ENCODE measurements at regions not wholly inside any gene's neighbourhood (a gene's known extent, or its start where the extent isn't known, plus 50 kb on each side); places are given as distances from the start of the nearest gene placed in this dataset.
"Not testable (repeated sequence)": the region's sequence is repeated elsewhere in the genome, so short reads cannot be mapped to it uniquely, and the experiment has no call there.

GRCh38 chr13:44790289-44790688 is 199.0 kb downstream of the NUFIP1 start:
- no peaks in the 10 kb centered on the region for H3K9me3 Mint-ChIP-seq
- no peaks in the 10 kb centered on the region for H3K36me3 Mint-ChIP-seq (ENCODE audit: low read depth)
- no peaks in the 10 kb centered on the region for H3K4me1 Mint-ChIP-seq (ENCODE audit: low read depth)
- no peaks in the 10 kb centered on the region for H3K27me3 Mint-ChIP-seq
- no peak overlapping the region for H3K4me3 Mint-ChIP-seq
- H3K27ac Mint-ChIP-seq: no peak overlapping the region

DNA sequence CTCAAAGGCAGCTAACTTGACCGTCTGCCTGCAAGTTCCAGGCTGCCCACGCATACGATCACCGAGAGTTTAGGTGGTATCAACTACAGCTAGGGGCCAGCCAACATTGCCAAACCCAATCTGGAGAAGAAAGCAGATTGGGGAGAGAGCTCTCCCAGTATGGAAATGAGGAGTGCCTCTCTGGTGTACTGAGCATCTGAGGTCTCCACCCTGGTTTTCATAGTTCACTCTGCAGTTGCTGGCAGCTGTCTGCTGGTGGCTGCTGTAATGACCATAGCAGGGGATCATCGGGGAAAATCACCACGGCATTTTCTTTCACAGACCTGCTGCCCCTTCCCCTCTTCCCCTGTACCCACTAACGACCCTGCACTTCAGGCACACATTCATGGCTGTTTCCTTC is 201.7 kb downstream of the NUFIP1 start:
- Mint-ChIP-seq H3K27ac (no peak overlapping the region), H3K4me1 (ENCODE audit: low read depth) (no peaks in the 10 kb centered on the region), H3K4me3 (no peak overlapping the region), H3K9me3 (no peaks in the 10 kb centered on the region), H3K36me3 (ENCODE audit: low read depth) (no peaks in the 10 kb centered on the region), H3K27me3 (peaks cover 4% of the 10 kb centered on the region)

DNA sequence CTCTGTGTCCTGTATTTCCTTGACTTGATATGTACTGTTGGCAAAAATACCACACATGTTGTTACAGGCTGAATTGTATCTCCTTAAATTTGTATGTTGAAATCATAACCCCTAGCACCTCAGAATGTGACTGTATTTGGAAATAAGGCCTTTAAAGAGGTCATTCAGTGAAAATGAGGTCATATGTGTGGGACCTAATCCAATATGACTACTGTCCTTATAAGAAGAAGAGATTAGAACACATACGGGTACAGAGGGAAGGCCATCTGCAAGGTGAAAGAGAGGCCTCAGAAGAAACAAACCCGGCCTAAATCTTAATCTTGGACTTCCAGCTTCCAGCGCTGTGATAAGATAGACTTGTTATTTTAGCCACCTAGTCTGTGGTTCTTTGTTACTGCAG is 202.5 kb downstream of the NUFIP1 start:
- no peak overlapping the region for H3K4me3 Mint-ChIP-seq
- H3K36me3 Mint-ChIP-seq (ENCODE audit: low read depth): no peaks in the 10 kb centered on the region
- no peaks in the 10 kb centered on the region for H3K9me3 Mint-ChIP-seq
- H3K27ac Mint-ChIP-seq: no peak overlapping the region
- H3K27me3 Mint-ChIP-seq: peaks cover 4% of the 10 kb centered on the region
- H3K4me1 Mint-ChIP-seq (ENCODE audit: low read depth): no peaks in the 10 kb centered on the region

DNA sequence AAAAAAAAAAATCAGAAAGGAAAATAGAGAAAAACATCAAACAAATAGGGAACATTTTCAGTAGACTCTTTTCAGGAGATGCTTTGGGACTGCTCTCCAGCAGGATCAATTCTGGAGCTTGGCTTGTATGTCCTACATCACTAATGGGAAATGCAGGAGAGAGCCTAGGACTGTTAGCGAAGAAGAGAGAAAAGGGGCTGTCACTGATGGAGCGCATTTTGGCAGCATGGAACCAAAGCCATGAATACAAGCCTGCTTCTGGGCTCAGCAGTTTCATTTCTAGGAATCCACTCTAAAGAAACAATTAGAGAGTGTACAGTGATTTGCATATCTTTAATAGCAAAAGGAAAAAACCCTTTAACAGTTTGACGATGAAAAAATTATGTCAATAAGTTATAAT is 203.9 kb downstream of the NUFIP1 start:
- no peak overlapping the region for H3K4me3 Mint-ChIP-seq
- H3K9me3 Mint-ChIP-seq: no peaks in the 10 kb centered on the region

DNA sequence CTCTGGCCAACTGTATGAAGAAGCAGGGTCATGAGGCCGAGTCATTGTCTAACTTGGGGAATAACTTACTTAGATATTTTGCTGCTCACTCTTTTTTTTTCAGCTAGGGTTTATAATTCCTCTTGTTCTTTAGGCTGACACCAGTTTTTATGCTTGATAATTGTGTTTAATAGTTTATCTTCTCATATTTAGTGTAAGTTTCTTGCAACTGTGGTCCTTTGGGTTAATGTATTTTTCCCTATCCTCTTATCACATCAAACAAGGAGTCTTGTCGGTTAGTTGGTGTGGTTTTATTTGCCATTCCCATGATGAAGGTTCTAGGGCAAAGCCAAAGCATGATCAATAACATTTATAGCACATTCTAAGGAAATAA is 204.6 kb downstream of the NUFIP1 start:
- no peaks in the 10 kb centered on the region for H3K4me1 Mint-ChIP-seq (ENCODE audit: low read depth)
- no peak overlapping the region for H3K27ac Mint-ChIP-seq
- peaks cover 8% of the 10 kb centered on the region for H3K27me3 Mint-ChIP-seq
- no peaks in the 10 kb centered on the region for H3K36me3 Mint-ChIP-seq (ENCODE audit: low read depth)
- no peaks in the 10 kb centered on the region for H3K9me3 Mint-ChIP-seq
- H3K4me3 Mint-ChIP-seq: no peak overlapping the region

More for the DNA sequence above, 203.9 kb downstream of the NUFIP1 start:
- no peaks in the 10 kb centered on the region for H3K4me1 Mint-ChIP-seq (ENCODE audit: low read depth)
- H3K36me3 Mint-ChIP-seq (ENCODE audit: low read depth): no peaks in the 10 kb centered on the region
- H3K27ac Mint-ChIP-seq: no peak overlapping the region
- H3K27me3 Mint-ChIP-seq: peaks cover 8% of the 10 kb centered on the region

DNA sequence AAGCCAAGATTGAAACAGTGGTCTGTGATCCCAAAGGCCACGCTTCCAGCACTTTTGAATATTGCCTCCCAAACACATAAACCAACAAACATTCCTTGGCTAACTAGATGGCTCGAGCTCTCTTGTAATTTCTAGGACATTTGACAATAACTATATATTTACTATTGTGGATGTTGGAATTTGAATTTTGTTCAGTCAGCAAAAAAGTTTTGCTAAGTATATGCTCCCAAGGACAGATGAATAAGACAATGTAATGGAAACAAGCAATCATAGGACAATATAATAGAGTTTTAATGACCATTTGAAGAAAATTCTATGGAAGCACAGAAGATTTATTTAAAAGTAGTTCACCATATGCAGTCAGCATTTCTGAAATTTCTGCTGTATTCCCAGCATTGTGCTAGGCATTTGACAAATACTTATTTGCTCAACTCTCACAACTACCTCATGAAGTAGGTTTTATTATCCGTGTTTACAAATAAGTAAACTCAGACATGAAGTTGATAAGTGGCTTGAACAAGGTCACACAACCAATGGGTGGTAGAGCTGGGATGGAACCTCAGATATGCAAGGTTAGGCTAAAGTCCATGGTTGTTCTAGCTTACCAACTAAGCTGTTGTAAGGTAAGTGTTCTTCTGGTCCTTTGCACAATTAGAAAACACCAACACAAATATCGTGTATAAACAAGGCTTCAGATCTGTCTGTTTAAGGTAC is 205.1 kb downstream of the NUFIP1 start:
- no peaks in the 10 kb centered on the region for H3K9me3 Mint-ChIP-seq
- H3K36me3 Mint-ChIP-seq (ENCODE audit: low read depth): no peaks in the 10 kb centered on the region
- peaks cover 8% of the 10 kb centered on the region for H3K27me3 Mint-ChIP-seq
- H3K4me1 Mint-ChIP-seq (ENCODE audit: low read depth): no peaks in the 10 kb centered on the region
- no peak overlapping the region for H3K4me3 Mint-ChIP-seq
- H3K27ac Mint-ChIP-seq: no peak overlapping the region

- no peaks in the 10 kb centered on the region for H3K36me3 Mint-ChIP-seq (ENCODE audit: low read depth)
- no peaks in the 10 kb centered on the region for H3K4me1 Mint-ChIP-seq (ENCODE audit: low read depth)
- H3K27ac Mint-ChIP-seq: no peak overlapping the region
- H3K27me3 Mint-ChIP-seq: peaks cover 8% of the 10 kb centered on the region
- H3K4me3 Mint-ChIP-seq: no peak overlapping the region
- no peaks in the 10 kb centered on the region for H3K9me3 Mint-ChIP-seq
Observed at GRCh38 chr13:44780591-44781280, 204.6 kb upstream of the TSC22D1 start.

- H3K27me3 Mint-ChIP-seq: peaks cover 11% of the 10 kb centered on the region
- no peak overlapping the region for H3K27ac Mint-ChIP-seq
- H3K4me1 Mint-ChIP-seq (ENCODE audit: low read depth): no peaks in the 10 kb centered on the region
- no peaks in the 10 kb centered on the region for H3K36me3 Mint-ChIP-seq (ENCODE audit: low read depth)
- H3K4me3 Mint-ChIP-seq: no peak overlapping the region
- H3K9me3 Mint-ChIP-seq: no peaks in the 10 kb centered on the region
Observed at GRCh38 chr13:44778761-44779484, 202.8 kb upstream of the TSC22D1 start.

GRCh38 chr13:44775290-44775689 is 199.2 kb upstream of the TSC22D1 start:
- not testable (repeated sequence) for H3K4me3 Mint-ChIP-seq; H3K36me3 Mint-ChIP-seq (ENCODE audit: low read depth); H3K4me1 Mint-ChIP-seq (ENCODE audit: low read depth); H3K27ac Mint-ChIP-seq; H3K9me3 Mint-ChIP-seq; H3K27me3 Mint-ChIP-seq

GRCh38 chr13:44770951-44771350 is 194.8 kb upstream of the TSC22D1 start:
- H3K4me3 Mint-ChIP-seq: no peak overlapping the region
- H3K4me1 Mint-ChIP-seq (ENCODE audit: low read depth): peaks cover 32% of the 10 kb centered on the region
- H3K27ac Mint-ChIP-seq: no peak overlapping the region
- H3K9me3 Mint-ChIP-seq: no peaks in the 10 kb centered on the region
- no peaks in the 10 kb centered on the region for H3K36me3 Mint-ChIP-seq (ENCODE audit: low read depth)
- peaks cover 3% of the 10 kb centered on the region for H3K27me3 Mint-ChIP-seq

DNA sequence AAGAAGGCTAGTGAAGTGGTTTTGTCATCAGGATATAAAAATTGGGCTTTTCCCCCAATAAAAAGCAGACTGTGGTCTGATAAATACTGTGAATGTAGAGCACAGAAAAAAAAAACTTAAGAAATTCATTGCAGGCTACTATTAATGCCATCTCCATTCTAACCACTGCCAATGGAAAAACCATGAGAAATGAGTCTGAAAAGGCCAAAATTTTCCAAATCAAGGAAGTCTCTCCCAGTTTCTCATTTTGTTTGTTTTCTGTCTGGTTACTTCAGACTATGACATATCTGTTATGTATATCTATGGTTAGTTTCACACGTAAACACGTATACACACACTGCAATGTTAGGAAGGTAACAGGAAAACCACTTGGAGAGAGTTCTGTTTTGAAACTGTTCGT is 193.6 kb upstream of the TSC22D1 start:
- no peaks in the 10 kb centered on the region for H3K36me3 Mint-ChIP-seq (ENCODE audit: low read depth)
- peaks cover 32% of the 10 kb centered on the region for H3K4me1 Mint-ChIP-seq (ENCODE audit: low read depth)
- peaks cover under 1% of the 10 kb centered on the region for H3K27me3 Mint-ChIP-seq
- H3K9me3 Mint-ChIP-seq: no peaks in the 10 kb centered on the region
- H3K4me3 Mint-ChIP-seq: peak overlapping the region; percentile 1
- peak overlapping the region; percentile 82 for H3K27ac Mint-ChIP-seq

DNA sequence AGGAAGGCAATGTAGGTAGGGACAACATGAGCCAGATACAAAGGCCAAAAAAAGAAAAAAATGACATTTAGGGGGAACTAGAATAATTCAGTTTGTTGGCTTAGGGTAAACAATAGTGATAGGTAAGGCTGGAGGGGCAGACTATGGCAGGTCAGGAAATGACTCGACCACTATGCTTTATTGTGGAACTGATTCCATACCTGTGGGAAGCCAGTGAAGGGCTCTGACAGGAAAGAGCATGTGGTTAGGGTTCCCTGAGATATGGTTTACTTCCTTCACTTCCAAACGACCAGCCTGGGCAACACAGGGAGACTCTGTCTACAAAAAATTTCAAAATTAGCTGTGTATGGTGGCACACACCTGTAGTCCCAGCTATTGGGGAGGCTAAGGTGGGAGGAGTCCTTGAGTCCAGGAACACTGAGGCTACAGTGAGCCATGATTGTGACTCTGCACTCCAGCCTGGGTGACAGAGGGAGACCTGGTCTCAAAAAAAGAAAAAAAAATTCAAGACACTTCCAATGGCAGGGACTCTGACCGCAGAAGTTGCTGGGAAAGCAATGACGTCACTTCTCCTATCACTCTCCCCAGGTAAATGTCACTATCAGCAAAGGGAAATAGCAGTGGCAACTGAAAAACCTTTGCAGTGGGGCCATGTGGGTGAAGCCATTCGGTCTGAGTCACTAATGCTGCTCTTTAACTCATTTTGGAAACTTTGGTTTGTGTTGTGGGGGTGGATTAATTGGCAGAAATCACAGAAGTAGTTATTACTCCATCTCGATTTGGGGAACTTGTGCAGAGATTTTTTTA is 192.8 kb upstream of the TSC22D1 start:
- H3K36me3 Mint-ChIP-seq (ENCODE audit: low read depth): no peaks in the 10 kb centered on the region
- peaks cover 35% of the 10 kb centered on the region for H3K4me1 Mint-ChIP-seq (ENCODE audit: low read depth)
- peaks cover 7% of the 10 kb centered on the region for H3K27me3 Mint-ChIP-seq
- no peaks in the 10 kb centered on the region for H3K9me3 Mint-ChIP-seq
- H3K4me3 Mint-ChIP-seq: peak overlapping the region; percentile 33
- H3K27ac Mint-ChIP-seq: peak overlapping the region; percentile 82

DNA sequence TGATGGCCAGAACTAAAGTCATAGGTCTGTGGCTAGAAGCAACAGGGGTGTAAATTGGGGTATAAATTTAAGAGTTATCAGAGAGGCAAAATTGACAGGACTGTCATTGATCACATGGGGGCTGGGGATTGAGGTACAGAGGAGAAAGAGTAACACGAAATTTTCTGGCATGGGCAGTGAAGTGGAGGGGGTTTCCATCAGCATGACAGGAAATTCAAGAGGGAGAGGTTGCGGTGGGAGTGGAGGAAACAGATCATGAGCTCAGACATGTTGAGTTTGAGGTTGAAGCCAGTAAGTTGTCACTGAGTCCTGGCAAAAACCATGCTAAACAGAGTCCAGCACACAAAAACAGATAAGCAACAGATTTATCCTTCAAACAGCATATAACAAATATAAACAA is 192.1 kb upstream of the TSC22D1 start:
- H3K4me3 Mint-ChIP-seq: peak overlapping the region; percentile 33
- peak overlapping the region; percentile 82 for H3K27ac Mint-ChIP-seq
- H3K9me3 Mint-ChIP-seq: no peaks in the 10 kb centered on the region
- peaks cover 9% of the 10 kb centered on the region for H3K27me3 Mint-ChIP-seq
- H3K4me1 Mint-ChIP-seq (ENCODE audit: low read depth): peaks cover 35% of the 10 kb centered on the region
- H3K36me3 Mint-ChIP-seq (ENCODE audit: low read depth): no peaks in the 10 kb centered on the region

- Mint-ChIP-seq H3K9me3 (no peaks in the 10 kb centered on the region), H3K36me3 (ENCODE audit: low read depth) (no peaks in the 10 kb centered on the region), H3K27ac (no peak overlapping the region), H3K27me3 (peaks cover 12% of the 10 kb centered on the region), H3K4me3 (no peak overlapping the region), H3K4me1 (ENCODE audit: low read depth) (peaks cover 31% of the 10 kb centered on the region)
Observed at GRCh38 chr13:44765001-44765471, 188.9 kb upstream of the TSC22D1 start.

GRCh38 chr13:44764302-44764692 is 188.2 kb upstream of the TSC22D1 start:
- peaks cover 28% of the 10 kb centered on the region for H3K4me1 Mint-ChIP-seq (ENCODE audit: low read depth)
- H3K36me3 Mint-ChIP-seq (ENCODE audit: low read depth): no peaks in the 10 kb centered on the region
- H3K27ac Mint-ChIP-seq: peak overlapping the region; percentile 77
- peaks cover 12% of the 10 kb centered on the region for H3K27me3 Mint-ChIP-seq
- no peaks in the 10 kb centered on the region for H3K9me3 Mint-ChIP-seq
- H3K4me3 Mint-ChIP-seq: no peak overlapping the region
